ENCODE measurements at regions not wholly inside any gene's neighbourhood (a gene's known extent, or its start where the extent isn't known, plus 50 kb on each side); places are given as distances from the start of the nearest gene placed in this dataset.

DNA sequence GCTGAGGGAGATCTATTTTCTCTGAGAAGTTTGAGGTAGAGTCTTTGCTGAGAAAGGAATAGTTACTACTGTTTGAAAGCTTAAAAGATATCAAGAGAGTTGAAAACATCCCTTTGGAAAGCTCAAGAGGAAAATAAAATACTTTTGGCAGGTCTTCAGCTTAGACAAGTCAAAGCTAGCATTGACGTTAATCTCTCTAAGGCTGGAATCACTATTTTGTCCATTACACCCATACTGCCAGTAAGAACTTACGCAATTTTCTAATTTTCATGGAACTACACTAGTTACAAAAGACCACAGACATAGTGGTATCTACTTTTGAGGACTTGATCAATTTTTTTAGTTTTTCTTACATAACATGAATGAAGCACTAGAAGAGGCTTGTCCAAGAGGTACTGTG lies 494.9 kb downstream of the PSAT1 start:
- intact Hi-C loops (cut with DNase I) = no loop called here
- Histone ChIP-seq H3K27me3 (no peaks in the 10 kb centered on the region), H3K9ac (ENCODE audit: low read depth in 2 of 2, low read length in 2 of 2) (no peak overlapping the region), H3K27ac (no peak overlapping the region), H3K9me3 (no peaks in the 10 kb centered on the region), H3K4me3 (no peak overlapping the region), H3K36me3 (no peaks in the 10 kb centered on the region), H3K4me1 (no peaks in the 10 kb centered on the region)
- DNase-seq = no peak
- TF ChIP-seq, protein P1, sequence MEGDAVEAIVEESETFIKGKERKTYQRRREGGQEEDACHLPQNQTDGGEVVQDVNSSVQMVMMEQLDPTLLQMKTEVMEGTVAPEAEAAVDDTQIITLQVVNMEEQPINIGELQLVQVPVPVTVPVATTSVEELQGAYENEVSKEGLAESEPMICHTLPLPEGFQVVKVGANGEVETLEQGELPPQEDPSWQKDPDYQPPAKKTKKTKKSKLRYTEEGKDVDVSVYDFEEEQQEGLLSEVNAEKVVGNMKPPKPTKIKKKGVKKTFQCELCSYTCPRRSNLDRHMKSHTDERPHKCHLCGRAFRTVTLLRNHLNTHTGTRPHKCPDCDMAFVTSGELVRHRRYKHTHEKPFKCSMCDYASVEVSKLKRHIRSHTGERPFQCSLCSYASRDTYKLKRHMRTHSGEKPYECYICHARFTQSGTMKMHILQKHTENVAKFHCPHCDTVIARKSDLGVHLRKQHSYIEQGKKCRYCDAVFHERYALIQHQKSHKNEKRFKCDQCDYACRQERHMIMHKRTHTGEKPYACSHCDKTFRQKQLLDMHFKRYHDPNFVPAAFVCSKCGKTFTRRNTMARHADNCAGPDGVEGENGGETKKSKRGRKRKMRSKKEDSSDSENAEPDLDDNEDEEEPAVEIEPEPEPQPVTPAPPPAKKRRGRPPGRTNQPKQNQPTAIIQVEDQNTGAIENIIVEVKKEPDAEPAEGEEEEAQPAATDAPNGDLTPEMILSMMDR (IDR thresholded peaks at IDR 0.05) = no peak

DNA sequence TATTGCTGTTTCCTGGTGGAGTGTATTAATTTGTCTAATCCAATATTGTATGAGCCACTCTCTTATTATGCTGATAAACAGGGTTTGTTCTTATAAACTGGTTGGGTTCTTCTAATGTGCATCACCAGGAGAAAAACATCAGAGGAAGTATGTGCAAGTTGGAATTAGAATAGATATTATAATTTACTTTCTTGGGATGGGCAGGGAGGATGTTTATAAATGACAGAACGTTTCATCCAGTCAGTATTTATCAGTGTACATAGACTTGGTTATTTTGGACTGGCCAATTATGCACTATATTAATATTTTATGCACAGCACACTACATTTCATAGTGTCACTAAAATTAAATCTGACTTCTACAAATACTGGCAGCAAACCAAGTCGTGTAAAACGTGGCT lies 495.8 kb downstream of the PSAT1 start:
- Histone ChIP-seq H3K27me3 (no peaks in the 10 kb centered on the region), H3K27ac (no peak overlapping the region), H3K4me3 (no peak overlapping the region), H3K9me3 (no peaks in the 10 kb centered on the region), H3K4me1 (no peaks in the 10 kb centered on the region), H3K36me3 (no peaks in the 10 kb centered on the region), H3K9ac (ENCODE audit: low read depth in 2 of 2, low read length in 2 of 2) (no peak overlapping the region)
- no peak for DNase-seq
- intact Hi-C loops (cut with DNase I) = no loop called here
- TF ChIP-seq, protein P1 (IDR thresholded peaks at IDR 0.05) = no peak

GRCh38 chr9:78805771-78806170 lies 508.8 kb downstream of the PSAT1 start:
- Histone ChIP-seq H3K27ac (no peak overlapping the region), H3K27me3 (no peaks in the 10 kb centered on the region), H3K9me3 (no peaks in the 10 kb centered on the region), H3K9ac (ENCODE audit: low read depth in 2 of 2, low read length in 2 of 2) (no peak overlapping the region), H3K4me1 (no peaks in the 10 kb centered on the region), H3K36me3 (no peaks in the 10 kb centered on the region), H3K4me3 (no peak overlapping the region)
- DNase-seq = no peak
- TF ChIP-seq, protein P1 (IDR thresholded peaks at IDR 0.05) = no peak
- intact Hi-C loops (cut with DNase I) = no loop called here

GRCh38 chr9:78806492-78807160 lies 509.7 kb downstream of the PSAT1 start:
- TF ChIP-seq, protein P1 (IDR thresholded peaks at IDR 0.05) = no peak
- no peaks in the 10 kb centered on the region for H3K27me3 ChIP-seq
- no peak overlapping the region for H3K9ac ChIP-seq (ENCODE audit: low read depth in 2 of 2, low read length in 2 of 2)
- intact Hi-C loops (cut with DNase I) = no loop called here
- no peak for DNase-seq
- H3K4me3 ChIP-seq = no peak overlapping the region
- H3K27ac ChIP-seq = no peak overlapping the region
- no peaks in the 10 kb centered on the region for H3K36me3 ChIP-seq
- H3K4me1 ChIP-seq = no peaks in the 10 kb centered on the region
- H3K9me3 ChIP-seq = no peaks in the 10 kb centered on the region

DNA sequence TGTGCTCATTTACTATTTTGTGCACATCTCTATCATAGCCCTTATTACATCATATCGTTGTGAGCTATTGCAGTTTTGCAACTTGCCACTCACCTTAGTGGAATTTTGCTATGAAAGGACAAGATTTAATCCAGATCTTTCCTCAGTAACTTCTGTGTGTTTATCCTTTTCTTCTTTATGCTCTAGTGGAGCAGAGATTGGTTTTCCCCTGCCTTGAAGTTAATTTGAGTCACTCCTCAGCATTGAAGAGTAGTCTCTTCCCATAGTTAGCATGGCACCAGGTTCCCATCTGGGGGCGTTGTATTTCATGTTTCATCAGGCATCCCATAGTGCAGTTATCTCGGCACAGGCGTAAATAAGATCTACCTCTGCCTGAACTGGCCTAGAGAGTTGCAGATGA lies 510.4 kb downstream of the PSAT1 start:
- no peak overlapping the region for H3K27ac ChIP-seq
- TF ChIP-seq, protein P1 (IDR thresholded peaks at IDR 0.05) = no peak
- H3K27me3 ChIP-seq = no peaks in the 10 kb centered on the region
- intact Hi-C loops (cut with DNase I) = no loop called here
- H3K9me3 ChIP-seq = no peaks in the 10 kb centered on the region
- no peaks in the 10 kb centered on the region for H3K4me1 ChIP-seq
- DNase-seq = no peak
- H3K36me3 ChIP-seq = no peaks in the 10 kb centered on the region
- no peak overlapping the region for H3K9ac ChIP-seq (ENCODE audit: low read depth in 2 of 2, low read length in 2 of 2)
- no peak overlapping the region for H3K4me3 ChIP-seq

Measured in colonic mucosa (tissue), 4 donors.